ENCODE measurements at regions not wholly inside any gene's neighbourhood (a gene's known extent, or its start where the extent isn't known, plus 50 kb on each side); places are given as distances from the start of the nearest gene placed in this dataset.

DNA sequence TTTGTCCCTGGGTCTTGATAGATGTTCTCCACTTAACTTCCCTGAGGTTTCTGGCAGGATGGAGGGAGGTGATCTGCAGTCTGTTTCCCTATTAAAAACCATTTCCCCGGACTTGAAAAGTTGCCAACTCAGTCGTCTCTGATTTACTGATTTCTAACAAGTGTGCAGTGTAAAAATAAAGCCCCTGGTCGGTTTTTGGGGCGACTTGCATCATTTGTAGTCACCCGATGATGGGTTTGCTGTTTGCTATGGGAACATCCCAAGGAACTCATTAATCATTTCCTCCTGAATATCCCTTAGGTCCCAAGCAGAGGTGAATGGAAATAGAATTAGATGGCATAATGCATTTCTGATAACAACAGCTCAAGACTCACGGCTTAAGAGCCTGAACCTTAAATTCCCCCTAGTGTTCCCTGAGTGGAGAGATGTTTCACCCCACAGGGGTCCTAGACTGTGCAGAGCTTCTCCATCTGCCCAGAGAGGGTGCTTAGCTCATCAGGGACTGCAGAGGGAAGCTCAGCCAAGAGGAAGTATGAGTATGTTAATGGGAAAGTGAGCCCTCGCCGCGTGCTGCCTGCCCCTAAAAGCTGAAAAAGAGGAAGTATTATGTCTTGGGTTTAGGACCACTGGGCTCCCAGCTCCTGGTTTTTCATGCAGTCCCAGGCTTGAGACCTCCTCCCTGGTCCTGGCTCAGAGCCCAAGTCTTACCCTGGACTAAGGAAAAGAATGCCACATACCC is 115.1 kb upstream of the DAP start:
- DNase-seq (ENCODE audit: low read depth in 1 of 2, low spot score in 1 of 2), result no peak

DNA sequence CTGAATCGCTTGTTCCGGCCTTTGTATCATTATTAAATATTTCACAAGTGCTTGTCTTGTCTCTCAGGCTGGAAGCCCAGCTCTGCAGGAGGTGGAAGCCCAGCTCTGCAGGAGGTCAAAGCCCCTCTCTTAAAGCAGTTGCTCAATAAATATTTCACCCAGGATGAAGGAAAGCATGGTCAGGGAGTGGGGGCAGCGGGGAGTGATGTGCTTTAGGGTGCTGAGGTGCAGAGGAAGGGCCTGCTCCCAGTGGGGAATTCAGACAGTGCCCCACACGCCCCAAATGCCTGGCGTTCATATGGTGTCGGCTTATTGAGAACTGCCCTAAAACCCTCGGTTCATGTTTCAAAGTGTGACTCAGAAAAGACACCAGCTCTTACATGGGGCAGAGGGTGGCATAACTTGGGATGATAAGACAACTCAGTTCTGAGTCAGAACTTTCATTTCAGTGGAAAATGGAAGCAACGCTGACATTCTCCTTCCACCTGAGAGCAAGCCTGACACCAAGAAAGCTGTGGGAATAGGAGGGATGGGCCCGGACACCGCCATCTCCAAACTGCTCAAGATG is 114.3 kb upstream of the DAP start:
- DNase-seq (ENCODE audit: low read depth in 1 of 2, low spot score in 1 of 2), result no peak

DNA sequence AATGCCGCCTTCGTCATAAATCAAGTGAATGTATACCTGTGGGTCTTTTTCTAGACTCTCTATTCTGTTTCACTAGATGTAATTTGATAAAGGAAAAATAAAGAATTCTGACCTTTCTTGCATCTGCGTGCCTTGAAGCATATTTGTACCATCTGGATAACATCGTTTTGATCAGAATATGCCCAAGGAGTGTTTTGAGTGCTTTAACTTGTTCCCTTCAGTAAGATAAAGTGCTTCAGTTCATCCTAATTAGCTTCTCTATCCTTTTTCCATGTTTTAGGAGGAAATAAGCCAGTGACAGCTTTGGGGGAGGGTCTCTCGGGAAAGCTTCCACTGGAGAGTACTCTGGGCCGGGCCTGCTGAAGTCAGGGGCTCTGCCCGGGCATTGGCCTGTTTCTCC is 113.5 kb upstream of the DAP start:
- no peak for DNase-seq (ENCODE audit: low read depth in 1 of 2, low spot score in 1 of 2)

DNA sequence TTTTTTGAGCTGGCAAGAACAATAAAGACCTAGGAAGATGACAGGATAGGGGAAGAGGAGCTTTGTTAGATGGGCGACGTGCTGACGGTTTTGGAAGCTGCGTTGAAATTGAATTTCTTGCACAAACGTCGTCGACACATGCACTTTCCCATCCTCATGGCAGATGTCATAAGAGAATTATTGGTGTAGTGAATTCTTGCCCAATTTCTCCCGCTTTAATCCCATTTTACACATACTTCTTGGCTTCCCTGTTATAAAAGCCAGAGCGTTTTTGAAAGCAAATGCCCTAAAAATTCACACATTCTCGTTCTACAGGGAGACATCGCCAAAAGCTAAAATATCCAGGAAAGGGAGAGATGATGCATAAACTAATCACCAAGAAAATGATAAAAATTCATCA is 109.8 kb upstream of the DAP start:
- no peak for DNase-seq (ENCODE audit: low read depth in 1 of 2, low spot score in 1 of 2)

DNA sequence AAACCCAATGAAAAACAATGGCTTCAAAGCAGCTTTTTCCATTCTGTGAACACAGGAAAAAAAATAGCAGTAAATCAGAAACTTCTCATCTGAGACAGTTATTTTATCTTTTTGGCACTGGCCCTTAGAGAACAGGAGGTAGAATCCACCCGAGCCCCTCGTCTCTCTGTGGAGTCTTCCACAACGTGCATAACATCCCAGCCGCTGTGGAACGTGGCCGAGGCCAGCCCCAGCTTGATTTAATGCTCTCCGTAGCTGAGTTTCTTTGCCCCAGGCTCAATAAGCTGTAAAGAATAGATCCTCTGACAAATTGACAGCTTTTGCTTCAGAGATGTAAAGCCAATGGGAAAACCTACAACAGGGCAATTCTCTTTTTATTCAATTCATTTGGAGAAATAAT is 107.9 kb upstream of the DAP start:
- DNase-seq (ENCODE audit: low read depth in 1 of 2, low spot score in 1 of 2), result no peak

DNA sequence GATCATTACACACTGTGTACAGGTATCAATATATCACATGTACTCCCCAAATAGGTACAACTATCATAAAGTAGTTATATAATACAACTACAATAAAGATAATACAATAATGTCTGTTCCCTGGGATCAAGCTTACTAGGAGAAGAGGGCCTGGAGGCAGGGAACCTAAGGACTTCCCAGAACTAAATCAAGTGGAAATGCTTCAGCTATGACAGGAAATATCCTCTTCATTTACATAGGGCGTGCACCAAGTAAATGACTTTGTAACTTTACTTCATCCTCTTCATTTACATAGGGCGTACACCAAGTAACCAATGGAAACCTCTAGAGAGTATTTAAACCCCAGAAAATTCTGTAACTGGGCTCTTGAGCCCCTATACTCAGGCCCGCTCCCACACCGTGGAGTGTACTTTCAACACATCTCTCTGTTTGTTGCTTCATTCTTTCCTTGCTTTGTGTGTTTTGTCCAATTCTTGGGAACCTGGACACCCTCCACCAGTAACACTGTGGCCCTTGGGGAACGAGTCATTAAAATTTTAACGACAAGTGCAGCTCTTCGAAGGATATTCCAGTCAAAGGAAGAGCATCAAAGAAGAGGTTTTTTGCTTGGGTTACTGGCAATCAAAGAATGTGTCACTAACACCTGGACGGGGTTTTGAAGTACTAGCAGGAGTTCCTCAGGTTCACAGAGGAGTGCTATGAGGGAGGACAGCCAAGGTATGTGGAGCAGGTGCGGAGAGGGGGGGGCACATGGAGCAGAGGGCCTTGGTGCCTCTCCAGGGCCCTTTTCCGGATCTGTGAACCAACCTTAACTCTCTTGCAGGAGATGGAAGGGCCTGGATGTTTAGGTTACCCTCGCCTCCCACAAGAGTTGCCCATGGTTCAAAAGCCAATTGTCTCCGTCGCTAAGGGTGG is 106.6 kb upstream of the DAP start:
- DNase-seq (ENCODE audit: low read depth in 1 of 2, low spot score in 1 of 2), result no peak

DNA sequence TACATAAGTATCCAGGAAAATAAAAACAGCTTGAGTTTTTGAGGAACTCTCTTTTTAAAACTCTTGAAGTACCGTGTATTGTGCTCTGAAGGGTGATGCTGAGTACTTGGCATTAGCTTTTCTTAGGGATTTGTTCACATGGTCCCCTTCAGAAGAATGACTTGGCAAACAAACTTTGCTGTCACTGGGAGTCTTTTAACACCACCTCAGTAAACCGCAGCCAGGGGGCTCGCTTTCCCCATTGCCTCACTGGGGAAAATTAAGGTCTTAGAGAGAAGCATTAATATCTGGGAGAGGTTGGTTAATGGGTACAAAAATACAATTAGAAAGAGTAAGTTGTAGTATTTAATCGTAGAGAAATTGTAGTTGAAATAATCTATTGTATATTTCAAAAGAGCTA is 105.9 kb upstream of the DAP start:
- DNase-seq (ENCODE audit: low read depth in 1 of 2, low spot score in 1 of 2), result no peak

DNA sequence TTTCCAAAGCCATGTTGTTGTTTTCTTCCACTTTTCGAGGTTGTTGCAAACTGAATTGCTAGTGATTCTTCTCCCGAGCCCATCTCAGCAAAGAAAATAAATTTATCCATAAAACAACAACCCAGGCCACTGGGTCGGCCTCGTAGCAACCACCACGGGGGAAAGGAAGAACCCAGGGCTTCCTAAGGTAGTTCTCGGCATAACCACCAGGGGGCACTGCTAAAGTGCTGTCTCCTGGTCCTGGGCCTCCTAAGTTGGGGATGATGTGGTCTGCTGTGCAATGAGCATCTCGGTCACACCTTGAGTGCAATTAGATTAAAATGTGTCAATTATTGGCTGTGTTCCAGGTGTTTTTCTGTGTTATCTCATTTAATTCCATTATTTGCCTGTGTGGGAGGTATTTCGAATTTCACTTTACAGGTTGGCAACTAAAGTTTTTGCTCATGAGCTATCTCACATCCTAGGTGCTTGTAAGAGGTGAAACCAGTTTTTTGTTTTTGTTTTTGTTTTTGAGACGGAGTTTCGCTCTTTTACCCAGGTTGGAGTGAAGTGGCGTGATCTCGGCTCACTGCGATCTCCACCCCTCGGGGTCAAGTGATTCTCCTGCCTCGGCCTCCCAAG is 102.8 kb upstream of the DAP start:
- DNase-seq (ENCODE audit: low read depth in 1 of 2, low spot score in 1 of 2), result peak; percentile 28 to 46

DNA sequence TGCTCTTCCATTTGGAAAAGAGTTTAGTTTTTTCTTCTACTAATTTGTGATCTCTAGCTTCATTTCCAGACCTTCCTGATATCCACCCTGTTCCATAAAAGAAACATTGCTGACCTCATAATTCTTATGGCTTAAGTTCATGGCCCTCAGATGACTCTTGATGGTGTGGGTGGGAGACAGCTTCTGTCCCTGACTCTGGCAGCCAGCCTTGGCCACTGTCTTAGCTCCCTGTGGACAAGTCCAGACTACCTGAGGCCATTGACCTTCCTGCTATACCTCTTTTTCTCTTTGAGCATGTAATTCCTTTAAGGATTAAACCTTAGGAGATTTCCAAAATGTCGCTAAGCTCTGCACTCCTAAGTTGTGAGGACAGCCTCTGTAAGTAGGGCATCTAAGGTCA is 101.1 kb upstream of the DAP start:
- no peak for DNase-seq (ENCODE audit: low read depth in 1 of 2, low spot score in 1 of 2)

DNA sequence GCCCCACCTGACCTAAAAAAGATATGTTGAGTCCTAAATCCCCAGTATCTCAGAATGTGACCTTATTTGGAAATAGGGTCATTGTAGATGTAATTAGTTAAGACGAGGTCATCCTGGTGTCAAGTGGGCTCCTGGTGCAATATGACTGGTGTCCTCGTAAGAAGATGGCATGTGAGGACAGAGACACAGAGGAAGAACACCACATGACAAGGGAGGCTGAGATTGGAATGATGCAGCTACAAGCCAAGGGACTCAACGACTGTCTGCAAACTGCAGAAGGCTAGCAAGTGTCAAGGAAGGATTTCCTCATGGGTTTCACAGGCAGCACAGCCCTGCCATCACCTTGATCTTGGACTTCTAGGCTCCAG is 100.4 kb upstream of the DAP start:
- no peak for DNase-seq (ENCODE audit: low read depth in 1 of 2, low spot score in 1 of 2)

DNA sequence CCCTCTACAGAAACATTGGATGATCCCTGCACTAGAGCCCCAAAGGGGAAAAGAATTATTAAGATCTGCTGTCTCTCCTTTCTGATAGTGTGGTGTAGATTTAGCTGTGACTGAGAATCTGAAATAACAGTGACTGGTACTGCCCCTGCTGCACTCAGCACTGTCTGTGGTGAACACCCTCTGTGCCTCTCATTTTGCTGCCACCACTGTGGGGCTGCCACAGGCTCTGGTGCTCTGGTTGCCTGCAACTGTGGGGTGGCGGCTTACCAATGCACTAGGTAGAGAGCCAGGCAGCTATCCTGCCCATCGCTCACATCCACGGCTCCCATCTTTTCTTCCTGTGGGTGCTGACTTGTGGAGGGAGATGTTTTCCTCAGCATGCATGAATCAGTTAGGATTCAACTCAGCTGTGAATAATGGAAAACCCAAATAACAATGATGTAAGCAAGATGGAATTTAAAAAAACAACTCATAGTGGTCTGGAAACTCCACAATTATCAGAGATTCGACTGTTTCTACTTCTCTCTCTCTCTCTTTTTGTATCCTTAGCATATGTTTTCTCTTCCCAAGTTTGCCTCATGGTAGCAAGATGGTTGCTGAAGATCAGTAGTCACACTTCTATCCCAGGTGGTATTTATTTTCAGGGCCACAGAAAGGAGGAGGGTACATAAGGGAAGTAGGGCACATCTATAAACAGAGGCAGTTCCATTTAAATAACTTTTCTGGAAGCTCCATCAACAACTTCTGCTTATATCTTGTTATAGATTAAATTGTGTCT is 99.8 kb upstream of the DAP start:
- no peak for DNase-seq (ENCODE audit: low read depth in 1 of 2, low spot score in 1 of 2)

DNA sequence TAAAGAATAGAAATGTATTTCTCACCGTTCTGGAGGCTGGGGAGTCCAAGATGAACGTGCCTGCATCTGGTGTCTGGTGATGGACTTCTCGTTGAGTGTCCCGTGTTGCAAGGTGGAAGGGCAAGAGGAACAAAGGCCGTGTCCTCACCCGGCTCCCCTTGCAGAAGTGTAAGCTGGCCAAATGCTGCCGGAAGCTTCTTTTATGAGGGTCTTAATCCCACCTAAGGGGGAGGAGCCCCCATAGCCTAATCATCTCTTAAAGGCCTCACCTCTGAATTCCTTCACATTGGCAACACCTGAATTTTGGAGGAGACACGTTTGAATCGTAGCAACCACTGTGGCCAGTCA is 99.1 kb upstream of the DAP start:
- DNase-seq (ENCODE audit: low read depth in 1 of 2, low spot score in 1 of 2), result no peak

DNA sequence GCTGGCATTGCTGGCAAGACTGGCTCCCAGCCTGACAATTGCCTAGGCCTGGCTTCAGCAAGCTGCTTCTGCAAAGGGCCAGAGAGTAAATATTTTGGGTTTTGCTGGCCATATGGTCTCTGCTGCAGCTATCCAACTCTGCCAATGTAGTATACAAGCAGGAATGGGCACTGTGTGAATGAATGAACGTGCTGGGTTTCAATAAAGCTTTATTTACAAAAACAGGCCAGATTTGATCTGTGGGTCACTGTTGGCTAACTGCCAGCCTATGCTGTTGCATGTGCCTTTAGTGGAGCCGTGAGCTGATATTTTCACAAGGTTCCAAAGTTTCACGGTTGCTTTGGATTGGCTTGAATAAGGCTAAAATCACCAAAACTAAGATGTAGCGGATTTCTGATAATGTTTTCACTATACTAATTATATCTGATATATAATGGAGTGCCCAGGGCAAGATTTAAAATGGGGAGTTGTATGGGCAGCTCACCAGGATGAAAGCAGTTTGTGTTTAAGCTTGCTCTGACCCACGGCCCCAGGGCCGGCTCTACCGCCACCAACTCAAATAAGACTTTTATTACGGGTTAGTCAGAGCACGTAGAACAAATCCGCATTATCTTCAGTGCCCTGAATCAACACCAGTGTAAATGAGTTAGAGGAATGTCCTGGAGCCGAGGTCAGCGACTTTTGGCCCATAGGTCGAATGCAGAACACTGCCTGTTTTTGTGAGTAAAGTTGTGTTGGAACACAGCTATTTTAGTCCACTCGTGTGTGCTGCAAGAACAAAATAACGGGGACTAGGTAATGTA is 98.6 kb upstream of the DAP start:
- no peak for DNase-seq (ENCODE audit: low read depth in 1 of 2, low spot score in 1 of 2)

DNA sequence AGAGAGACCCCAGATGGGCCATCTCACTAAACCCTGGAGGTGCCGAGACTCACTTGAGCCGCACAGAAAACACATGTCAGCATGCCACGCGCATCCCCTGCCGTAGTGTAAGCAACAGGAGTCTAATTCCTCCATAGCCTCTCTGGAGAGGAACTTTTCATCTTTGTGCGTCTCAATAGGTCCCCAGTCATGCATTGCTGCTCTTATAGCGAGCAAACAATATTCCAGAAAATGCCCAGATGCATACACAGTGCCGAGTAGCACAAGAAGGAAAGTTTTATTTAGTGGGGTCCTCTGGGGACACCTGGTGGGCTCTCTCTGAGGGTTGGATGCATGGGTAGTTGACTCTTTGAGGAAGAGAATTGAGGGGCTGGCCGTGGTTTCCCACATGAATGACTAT is 97.9 kb upstream of the DAP start:
- DNase-seq (ENCODE audit: low read depth in 1 of 2, low spot score in 1 of 2), result no peak

DNA sequence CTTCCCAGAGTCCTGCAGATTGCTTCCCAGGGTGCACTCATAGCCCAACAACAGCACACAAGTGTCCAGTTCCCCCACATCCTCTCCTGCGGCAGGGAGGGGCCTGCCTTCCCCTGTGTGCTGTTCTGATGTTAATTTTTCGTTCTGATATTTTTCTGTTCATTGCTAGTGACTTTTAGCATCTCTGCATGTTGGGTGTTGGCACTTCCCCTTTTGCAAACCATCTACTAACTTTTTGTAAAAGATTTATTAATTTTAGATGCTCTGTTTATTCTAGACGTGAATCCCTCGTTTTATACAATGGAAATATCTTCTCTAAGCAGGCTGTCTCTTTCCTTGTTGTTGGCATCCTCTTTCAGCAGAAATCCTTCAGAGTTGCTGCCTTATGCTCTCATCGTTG is 97.3 kb upstream of the DAP start:
- DNase-seq (ENCODE audit: low read depth in 1 of 2, low spot score in 1 of 2), result no peak

DNA sequence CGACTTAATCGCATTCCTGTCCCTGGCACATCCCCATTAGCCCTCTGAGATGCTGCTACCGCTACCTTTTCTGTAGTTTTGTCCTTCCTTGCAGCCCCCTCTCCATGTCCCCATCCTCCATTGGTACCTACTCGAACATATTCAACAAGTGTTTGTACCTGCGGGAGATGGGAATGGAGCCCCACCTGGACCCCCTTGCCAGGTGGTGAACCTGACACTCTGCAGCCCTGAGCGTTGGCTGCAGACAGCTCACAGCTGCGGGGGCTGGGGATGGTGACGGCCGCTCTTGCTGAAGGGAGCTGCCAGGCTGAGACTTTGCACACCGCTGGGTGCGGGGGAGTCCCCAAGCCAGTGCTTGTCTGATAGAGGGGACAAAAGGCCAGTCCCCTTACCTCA is 96.3 kb upstream of the DAP start:
- DNase-seq (ENCODE audit: low read depth in 1 of 2, low spot score in 1 of 2), result no peak

DNA sequence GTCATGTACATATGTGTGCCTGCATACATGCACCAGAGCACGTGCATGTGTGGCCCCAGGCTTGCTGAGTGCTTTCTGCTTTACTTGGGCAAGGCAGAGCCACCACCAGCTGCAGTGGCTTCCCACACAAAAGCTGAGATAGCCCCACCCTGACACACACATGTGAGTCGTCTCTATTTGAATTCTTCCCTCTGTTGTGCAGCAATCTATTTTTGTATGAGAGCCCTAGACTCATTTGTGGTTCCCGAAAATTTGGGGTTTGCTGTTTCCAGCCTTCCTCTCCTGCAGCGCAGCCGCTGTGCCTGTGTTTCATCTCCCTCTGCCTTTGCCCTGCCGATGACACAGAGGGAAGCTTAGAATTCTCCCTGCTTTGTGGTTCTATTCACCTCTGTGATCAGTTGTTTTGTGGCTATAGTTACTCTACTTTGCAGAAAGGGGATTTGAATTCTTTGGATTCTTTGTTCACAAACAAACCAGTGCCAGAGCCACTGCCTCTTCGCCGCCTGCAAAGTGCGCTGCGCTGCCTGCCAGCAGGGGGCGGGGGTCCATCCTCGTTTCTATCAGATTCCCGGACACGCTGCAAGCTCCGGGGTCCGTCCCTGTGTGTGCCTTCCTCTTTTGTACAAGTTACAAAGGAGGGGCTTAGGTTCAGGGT is 95.8 kb upstream of the DAP start:
- DNase-seq (ENCODE audit: low read depth in 1 of 2, low spot score in 1 of 2), result peak in 1 of 2 donors; percentile 4

DNA sequence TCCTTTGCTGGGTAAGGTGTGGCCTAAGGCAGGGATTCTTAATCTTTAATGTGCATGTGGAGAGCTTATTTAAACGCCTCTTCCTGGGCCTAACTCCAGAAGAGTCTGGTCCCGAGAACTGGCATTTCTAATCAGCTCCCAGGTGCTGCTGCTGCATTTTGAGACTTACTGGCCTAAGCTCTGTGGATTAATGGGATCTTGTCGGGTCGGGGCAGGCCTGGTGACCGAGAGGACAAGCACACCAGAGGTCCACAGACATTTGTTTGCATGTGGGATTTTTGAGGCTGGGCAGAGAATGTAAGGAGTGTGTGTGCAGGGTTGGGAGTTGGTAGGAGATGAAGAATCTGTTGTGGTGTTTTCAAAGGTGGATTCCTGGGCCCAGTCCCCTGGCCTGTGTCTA is 95.0 kb upstream of the DAP start:
- no peak for DNase-seq (ENCODE audit: low read depth in 1 of 2, low spot score in 1 of 2)

DNA sequence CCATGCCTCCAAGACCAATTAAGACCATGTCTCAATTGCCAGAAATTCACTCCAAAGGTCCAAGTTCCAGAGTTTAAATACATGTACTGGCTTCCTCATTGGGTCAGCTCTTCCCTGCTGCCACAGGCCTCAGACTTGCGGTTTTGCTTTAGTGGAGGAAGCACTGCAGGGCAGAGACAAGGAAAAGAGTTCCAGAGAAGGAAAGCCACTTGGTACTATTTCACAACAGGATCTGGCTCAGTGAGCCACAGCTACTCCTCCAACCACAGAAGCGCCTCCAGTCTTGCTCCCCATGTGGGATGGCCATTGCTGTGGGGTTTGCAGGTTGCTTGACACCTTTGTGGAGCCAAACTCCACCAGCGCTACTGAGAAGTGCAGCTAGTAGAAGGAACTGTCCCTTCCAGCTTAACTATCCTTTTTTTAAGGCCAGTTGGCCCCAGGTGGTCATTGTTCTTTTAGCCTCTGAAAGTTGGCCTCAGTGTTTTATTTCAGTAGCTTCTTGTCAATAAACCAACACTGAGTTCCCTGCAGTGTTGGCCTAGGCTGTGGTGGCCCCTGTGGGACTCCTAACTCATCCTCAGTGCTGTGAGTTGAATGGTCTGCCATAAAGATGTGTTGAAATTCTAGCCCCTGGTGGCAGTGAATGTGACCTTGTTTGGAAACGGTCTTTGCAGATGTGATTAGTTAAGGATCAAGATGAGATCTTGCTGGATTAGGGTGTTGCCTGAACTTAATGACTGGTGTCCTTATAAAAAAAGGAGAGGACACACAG is 93.7 kb upstream of the DAP start:
- no peak for DNase-seq (ENCODE audit: low read depth in 1 of 2, low spot score in 1 of 2)

Measured in activated CD4-positive, alpha-beta T cell treated with anti-CD3 and anti-CD28 coated beads, Interleukin-2, amount 50 U/mL, for 24 hours (primary cell).